ELF-1 (cell line): ENCODE measurements at regions not wholly inside any gene's neighbourhood (a gene's known extent, or its start where the extent isn't known, plus 50 kb on each side); places are given as distances from the start of the nearest gene placed in this dataset.

Experiments
- DNase-seq: peaks from one replicate; pipeline ENCODE4 v3.0.0-alpha.2; 2016; ENCODE audit warnings: low read depth, low spot score

- peak; percentile 7 for DNase-seq
These were observed 91.8 kb upstream of the CHST9 start for GRCh38 chr18:27276886-27277285.

- DNase-seq, result no peak
These were observed 91.4 kb upstream of the CHST9 start for GRCh38 chr18:27276479-27276878.

GRCh38 chr18:27274901-27275300 is 89.8 kb upstream of the CHST9 start:
- DNase-seq, result no peak

GRCh38 chr18:27270508-27270907 is 85.4 kb upstream of the CHST9 start:
- no peak for DNase-seq

GRCh38 chr18:27263369-27263768 is 78.3 kb upstream of the CHST9 start:
- no peak for DNase-seq

- DNase-seq, result no peak
These were observed 76.9 kb upstream of the CHST9 start for GRCh38 chr18:27261769-27262549.

- no peak for DNase-seq
These were observed 68.5 kb upstream of the CHST9 start for GRCh38 chr18:27253571-27253970.

- DNase-seq, result no peak
These were observed 65.4 kb upstream of the CHST9 start for GRCh38 chr18:27250471-27250870.

GRCh38 chr18:27249933-27250332 is 64.8 kb upstream of the CHST9 start:
- no peak for DNase-seq

- no peak for DNase-seq
These were observed 59.2 kb upstream of the CHST9 start for GRCh38 chr18:27244259-27244658.

GRCh38 chr18:27242392-27243047 is 57.4 kb upstream of the CHST9 start:
- DNase-seq, result no peak

GRCh38 chr18:27240383-27240782 is 55.3 kb upstream of the CHST9 start:
- DNase-seq, result no peak

- no peak for DNase-seq
These were observed 54.6 kb upstream of the CHST9 start for GRCh38 chr18:27239669-27240068.

GRCh38 chr18:27235218-27235870 is 50.2 kb upstream of the CHST9 start:
- DNase-seq, result no peak
